Heart left ventricle (tissue), 16 donors: ENCODE measurements at regions not wholly inside any gene's neighbourhood (a gene's known extent, or its start where the extent isn't known, plus 50 kb on each side); places are given as distances from the start of the nearest gene placed in this dataset.

Experiments used
- ATAC-seq, 4 donors: fragments of 200-7000 bp; cut with Tn5 transposase; one replicate each; pipeline ENCODE4 v1.9.1; 2020 to 2022; ENCODE audit warnings: moderate library complexity in 4 of 4, mild to moderate bottlenecking in 3 of 4, moderate number of reproducible peaks in 1 of 4
- DNase-seq, 5 donors: peaks; one replicate each; pipeline ENCODE4 v3.0.0-alpha.2; 2020
- H3K27ac ChIP-seq, 12 donors: fragments of 200-600 bp; sonication (generic) in 4 of 12; one replicate each; pipeline versions ENCODE4 v1.5.0 to v1.8.0; 2016 to 2022; ENCODE audit warnings: mild to moderate bottlenecking in 2 of 12
- H3K27me3 ChIP-seq, 9 donors: fragments of 200-600 bp; sonication (generic) in 2 of 9; one replicate each; pipeline versions ENCODE4 v1.5.1 to v1.8.0; 2016 to 2022; ENCODE audit warnings: mild to moderate bottlenecking in 3 of 9
- H3K36me3 ChIP-seq, 9 donors: fragments of 200-600 bp; sonication (generic) in 2 of 9; one replicate each; pipeline versions ENCODE4 v1.5.0 to v1.8.0; 2018 to 2022; ENCODE audit warnings: mild to moderate bottlenecking in 2 of 9
- H3K4me1 ChIP-seq, 12 donors: fragments of 200-600 bp; sonication (generic) in 4 of 12; one replicate each; pipeline versions ENCODE4 v1.5.0 to v1.8.0; 2016 to 2022; ENCODE audit warnings: mild to moderate bottlenecking in 3 of 12
- H3K4me3 ChIP-seq, 12 donors: fragments of 200-600 bp; sonication (generic) in 4 of 12; one replicate each; pipeline versions ENCODE4 v1.5.0 to v1.8.0; 2017 to 2022; ENCODE audit warnings: mild to moderate bottlenecking in 9 of 12, moderate library complexity in 4 of 12
- H3K9me3 ChIP-seq, 12 donors: fragments of 200-600 bp; sonication (generic) in 4 of 12; one replicate each; pipeline versions ENCODE4 v1.5.0 to v1.8.0; 2016 to 2022; ENCODE audit warnings: mild to moderate bottlenecking in 1 of 12
- POLR2A ChIP-seq, 2 donors: fragments of 450-650 bp; IDR thresholded peaks; one replicate each; pipeline ENCODE4 v1.6.1; 2017; ENCODE audit warnings: antibody characterized with exemption in 2 of 2, mild to moderate bottlenecking in 2 of 2, moderate library complexity in 2 of 2
- WGBS, 4 donors: extraction: QIAGEN DNeasy Blood & Tissue Kit in 2 of 4; methylation state at CpG; one replicate each; pipeline versions ENCODE4 v1.1.5 to v1.1.7; 2013 to 2018; 5-methylcytosine and 5-hydroxymethylcytosine counted together
- intact Hi-C, 10 donors: fragments of 100-400 bp; cut with DNase I; formaldehyde crosslinking; loops; one replicate each; pipeline versions ENCODE4 v1.11.1 to v1.14.2; 2022
- TF ChIP-seq, protein P1 (sequence below), 12 donors: fragments of 200-600 bp; sonication (generic) in 4 of 12; IDR thresholded peaks; one replicate each; pipeline versions ENCODE4 v1.5.0 to v1.8.0; 2018 to 2022; ENCODE audit warnings: antibody characterized with exemption in 12 of 12, mild to moderate bottlenecking in 5 of 12
- donor health status: ischemic (EF 13 %, LVEDD 7.1; RV severe dilation, severe dysfunction).
- donor health status: healthy with polysubstance abuse.
- donor health status: DM: no; HTN: yes; CAD: no.
- donor health status: DM: no; HTN: no; CAD: no.
- donor health status: ischemic (EF 25% LVEDD 6.9; RV normal size, moderate dysfunction).
- donor health status: ischemic (EF 25% LVEDD 5.7; RV mildly dilated, moderate dysfunction).
- donor health status: healthy.
- donor health status: DM: yes; HTN: yes; CAD: no.
- donor health status: ischemic (EF 35%, LVEDD 5.7; RV mildly dilated, moderate dysfunction).
- donor health status: nonischemic (EF 11% LVEDD 7.7; RV severe dilation, severe dysfunction).
- donor health status: DM: yes; HTN: yes; CAD: no.
- donor health status: PGD.
- donor health status: ischemic (EF 29% LVEDD 5.4; RV normal size, mild dysfunction).
- donor health status: nonischemic (EF 23%, LVEDD 6.1; RV moderate dilation, normal function).

GRCh38 chr16:55264949-55265348 lies 59.1 kb upstream of the IRX6 start:
- H3K27ac ChIP-seq = no peak overlapping the region
- H3K9me3 ChIP-seq = peaks cover 0 to 9% (median 0%) of the 10 kb centered on the region in 12 donors
- H3K36me3 ChIP-seq = no peaks in the 10 kb centered on the region
- intact Hi-C loops = no loop called here
- DNase-seq (no peak), ATAC-seq (no peak)
- H3K4me3 ChIP-seq = no peak overlapping the region
- peaks cover 0 to 12% (median 0%) of the 10 kb centered on the region in 12 donors for H3K4me1 ChIP-seq
- H3K27me3 ChIP-seq = no peaks in the 10 kb centered on the region
- WGBS, 4 donors = 79 to 87% (median 82%) methylated on average over 7 of the region's 7 CpGs
- no peak for TF ChIP-seq POLR2A (IDR thresholded peaks at IDR 0.05)
- TF ChIP-seq, protein P1, sequence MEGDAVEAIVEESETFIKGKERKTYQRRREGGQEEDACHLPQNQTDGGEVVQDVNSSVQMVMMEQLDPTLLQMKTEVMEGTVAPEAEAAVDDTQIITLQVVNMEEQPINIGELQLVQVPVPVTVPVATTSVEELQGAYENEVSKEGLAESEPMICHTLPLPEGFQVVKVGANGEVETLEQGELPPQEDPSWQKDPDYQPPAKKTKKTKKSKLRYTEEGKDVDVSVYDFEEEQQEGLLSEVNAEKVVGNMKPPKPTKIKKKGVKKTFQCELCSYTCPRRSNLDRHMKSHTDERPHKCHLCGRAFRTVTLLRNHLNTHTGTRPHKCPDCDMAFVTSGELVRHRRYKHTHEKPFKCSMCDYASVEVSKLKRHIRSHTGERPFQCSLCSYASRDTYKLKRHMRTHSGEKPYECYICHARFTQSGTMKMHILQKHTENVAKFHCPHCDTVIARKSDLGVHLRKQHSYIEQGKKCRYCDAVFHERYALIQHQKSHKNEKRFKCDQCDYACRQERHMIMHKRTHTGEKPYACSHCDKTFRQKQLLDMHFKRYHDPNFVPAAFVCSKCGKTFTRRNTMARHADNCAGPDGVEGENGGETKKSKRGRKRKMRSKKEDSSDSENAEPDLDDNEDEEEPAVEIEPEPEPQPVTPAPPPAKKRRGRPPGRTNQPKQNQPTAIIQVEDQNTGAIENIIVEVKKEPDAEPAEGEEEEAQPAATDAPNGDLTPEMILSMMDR (IDR thresholded peaks at IDR 0.05) = no peak

DNA sequence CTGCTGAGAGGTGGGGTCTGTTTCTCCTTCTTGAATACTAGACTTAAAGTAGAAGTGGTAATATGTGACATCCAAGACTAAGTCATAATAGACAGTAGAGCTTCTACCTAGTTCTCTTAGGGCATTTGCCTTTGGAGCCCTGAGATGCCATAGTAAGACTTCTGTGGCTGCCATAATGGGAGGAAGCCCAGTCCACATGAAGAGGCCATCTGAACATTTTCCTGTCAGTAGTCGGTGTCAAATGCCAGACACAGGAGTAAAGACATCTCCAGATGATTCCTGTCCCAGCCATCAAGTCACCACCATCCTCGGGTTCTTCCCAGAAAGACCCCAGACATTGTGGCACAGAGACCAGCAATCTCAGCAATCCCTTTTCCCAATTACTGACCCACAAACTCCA lies 58.1 kb upstream of the IRX6 start:
- no peak overlapping the region for H3K27ac ChIP-seq
- 71 to 80% (median 73%) methylated on average over 2 of the region's 2 CpGs for WGBS, 4 donors
- no peaks in the 10 kb centered on the region for H3K36me3 ChIP-seq
- ATAC-seq (no peak), DNase-seq (no peak)
- intact Hi-C loops = no loop called here
- H3K4me3 ChIP-seq = no peak overlapping the region
- peaks cover 0 to 9% (median 0%) of the 10 kb centered on the region in 12 donors for H3K9me3 ChIP-seq
- H3K27me3 ChIP-seq = no peaks in the 10 kb centered on the region
- no peak for TF ChIP-seq POLR2A (IDR thresholded peaks at IDR 0.05)
- TF ChIP-seq, protein P1 (IDR thresholded peaks at IDR 0.05) = no peak
- H3K4me1 ChIP-seq = peaks cover 0 to 12% (median 0%) of the 10 kb centered on the region in 12 donors

DNA sequence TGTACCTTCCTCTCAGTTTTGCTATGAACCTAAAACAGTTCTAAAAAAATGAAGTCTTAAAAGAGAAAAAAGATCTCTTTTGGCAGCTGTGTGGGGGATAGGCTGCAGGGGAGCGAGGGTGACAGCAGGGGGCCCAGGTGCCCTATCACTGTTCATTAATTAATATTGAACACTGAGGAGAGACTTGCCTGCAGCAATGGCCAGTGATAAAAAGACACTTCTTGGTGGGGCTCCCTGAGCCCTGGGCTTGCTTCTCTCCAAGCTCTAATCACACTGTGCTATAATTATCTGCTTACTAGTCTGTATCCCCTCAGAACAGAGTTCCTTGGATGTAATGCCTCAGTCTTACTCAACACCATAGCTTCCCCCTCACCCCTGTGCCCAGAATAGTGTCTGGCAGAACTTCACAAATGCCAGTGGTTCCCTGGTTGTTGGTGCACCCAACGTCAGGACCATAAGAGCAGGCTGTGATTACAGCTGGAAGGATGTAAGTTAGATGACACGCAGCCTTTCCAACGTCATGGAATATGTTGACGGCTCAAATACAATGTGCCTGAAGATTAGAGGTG lies 52.0 kb upstream of the IRX6 start:
- Histone ChIP-seq H3K27me3 (no peaks in the 10 kb centered on the region), H3K4me3 (no peak overlapping the region), H3K9me3 (no peaks in the 10 kb centered on the region), H3K27ac (peak overlapping the region in 5 of 12 donors; percentile 30 to 72 (median 51)), H3K36me3 (no peaks in the 10 kb centered on the region), H3K4me1 (peaks cover 0 to 4% (median 0%) of the 10 kb centered on the region in 12 donors)
- DNase-seq = peak in 4 of 5 donors; percentile 23 to 90 (median 54)
- WGBS, 4 donors = 50 to 64% (median 58%) methylated on average over 5 of the region's 5 CpGs
- peak; percentile 94 to 97 (median 96) for ATAC-seq
- no peak for TF ChIP-seq POLR2A (IDR thresholded peaks at IDR 0.05)
- TF ChIP-seq, protein P1 (IDR thresholded peaks at IDR 0.05) = peak in 1 of 12 donors; percentile 10
- intact Hi-C loops = no loop called here

DNA sequence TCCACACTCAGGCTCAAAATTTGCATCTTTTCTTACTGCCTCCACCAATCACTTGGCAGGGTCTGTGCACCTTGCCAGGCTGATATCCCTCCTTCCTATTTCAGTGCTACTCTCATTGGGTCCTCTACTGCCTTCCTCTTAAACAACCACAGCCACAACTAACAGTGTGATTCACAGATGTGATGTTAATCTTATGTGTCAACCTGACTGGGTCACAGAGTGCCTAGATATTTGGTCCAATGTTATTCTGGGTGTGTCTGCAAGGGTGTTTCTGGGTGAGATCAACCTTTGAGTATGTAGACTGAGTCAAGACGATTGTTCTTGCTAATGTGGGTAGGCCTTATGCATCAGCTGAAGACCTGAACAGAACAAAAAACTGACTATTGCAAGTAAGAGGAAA lies 51.3 kb upstream of the IRX6 start:
- TF ChIP-seq, protein P1 (IDR thresholded peaks at IDR 0.05) = no peak
- TF ChIP-seq POLR2A (IDR thresholded peaks at IDR 0.05) = no peak
- no peak overlapping the region for H3K4me3 ChIP-seq
- intact Hi-C loops = no loop called here
- ATAC-seq = no peak
- peaks cover 0 to 4% (median 0%) of the 10 kb centered on the region in 12 donors for H3K4me1 ChIP-seq
- no peaks in the 10 kb centered on the region for H3K36me3 ChIP-seq
- WGBS, 4 donors = 64 to 78% (median 71%) methylated on average over 1 of the region's 1 CpG
- H3K27ac ChIP-seq = peak overlapping the region in 5 of 12 donors; percentile 30 to 75 (median 41)
- no peak for DNase-seq
- no peaks in the 10 kb centered on the region for H3K27me3 ChIP-seq
- H3K9me3 ChIP-seq = no peaks in the 10 kb centered on the region
